Panc1 (cell line): ENCODE measurements at regions not wholly inside any gene's neighbourhood (a gene's known extent, or its start where the extent isn't known, plus 50 kb on each side); places are given as distances from the start of the nearest gene placed in this dataset.

Experiments
- CTCF ChIP-seq: fragments of 450-650 bp; IDR thresholded peaks from 2 replicates; pipeline ENCODE4 v1.5.1; 2017; ENCODE audit warnings: mild to moderate bottlenecking
- TCF7L2 ChIP-seq: IDR thresholded peaks from 2 replicates; pipeline ENCODE4 v1.6.1; 2011; ENCODE audit warnings: mild to moderate bottlenecking, low read depth, low read length, inconsistent platforms

GRCh38 chr12:28710882-28711281 lies 438.2 kb upstream of the FAR2 start:
- TF ChIP-seq CTCF (no peak), TCF7L2 (no peak)
